ENCODE measurements at regions not wholly inside any gene's neighbourhood (a gene's known extent, or its start where the extent isn't known, plus 50 kb on each side); places are given as distances from the start of the nearest gene placed in this dataset.

DNA sequence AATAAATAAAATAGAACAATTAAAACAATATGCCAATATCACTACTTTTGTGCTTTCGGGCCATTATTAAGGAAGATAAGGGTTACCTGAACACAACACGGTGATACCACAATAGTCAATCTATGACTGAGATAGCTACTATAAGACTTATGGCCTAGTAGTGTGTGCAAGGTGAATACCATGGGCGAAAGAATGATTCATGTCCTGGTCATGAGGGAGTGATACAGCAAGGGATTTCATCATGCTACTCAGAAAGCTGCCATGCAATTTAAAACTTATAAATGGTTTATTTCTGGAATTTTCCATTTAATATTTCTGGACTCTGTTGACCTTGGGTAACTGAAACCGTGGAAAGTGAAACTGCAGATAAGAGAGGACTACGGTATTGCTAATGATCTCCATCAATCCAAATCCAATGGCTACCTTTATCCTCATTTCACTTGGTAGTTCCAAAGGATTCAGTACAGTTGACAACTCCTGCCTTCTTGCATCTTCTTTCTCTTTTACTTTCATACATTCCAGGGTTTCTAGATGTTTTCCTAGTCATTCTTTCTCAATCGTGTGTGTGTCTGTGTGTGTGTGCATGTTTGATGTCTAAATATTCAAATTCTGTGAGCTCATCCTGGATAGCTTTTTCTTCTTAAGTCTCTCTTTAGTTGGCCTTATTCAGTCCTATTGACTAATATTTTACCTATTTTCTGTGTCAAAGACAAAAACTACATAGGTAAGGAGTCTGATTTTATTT is 100.5 kb upstream of the MAGI2 start:
- no peak for DNase-seq
- ChIA-PET POLR2A (no interaction called here), CTCF (no interaction called here)
- Mint-ChIP-seq H3K4me1 (no peaks in the 10 kb centered on the region), H3K36me3 (ENCODE audit: low read depth) (no peaks in the 10 kb centered on the region), H3K27ac (no peak overlapping the region), H3K27me3 (no peaks in the 10 kb centered on the region), H3K4me3 (no peak overlapping the region), H3K9me3 (ENCODE audit: low read depth) (peaks cover 3% of the 10 kb centered on the region)
- intact Hi-C loops (cut with DNase I, micrococcal nuclease) = no loop called here
- ATAC-seq = no peak

DNA sequence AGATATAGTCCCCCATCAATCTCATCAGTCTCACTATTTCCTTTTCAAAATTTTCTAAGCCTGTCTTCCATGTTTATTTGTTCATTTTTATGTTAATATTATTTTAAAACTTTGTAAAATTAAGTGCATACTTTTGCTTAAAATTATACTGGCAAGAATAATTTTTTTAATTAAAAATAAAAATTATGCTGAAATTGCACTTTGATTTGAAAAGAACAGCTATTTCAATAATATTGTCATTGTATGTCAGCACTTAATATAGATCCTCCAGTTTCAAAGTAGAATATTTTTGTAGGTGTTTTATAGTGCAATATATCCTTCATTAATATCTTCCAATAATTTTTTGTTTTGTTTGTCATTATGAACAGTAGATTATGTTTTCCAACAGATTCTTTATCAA is 99.0 kb upstream of the MAGI2 start:
- intact Hi-C loops (cut with DNase I, micrococcal nuclease) = no loop called here
- no peak for DNase-seq
- H3K27me3 Mint-ChIP-seq = no peaks in the 10 kb centered on the region
- no peaks in the 10 kb centered on the region for H3K36me3 Mint-ChIP-seq (ENCODE audit: low read depth)
- ChIA-PET POLR2A (no interaction called here), CTCF (no interaction called here)
- H3K27ac Mint-ChIP-seq = no peak overlapping the region
- H3K4me1 Mint-ChIP-seq = no peaks in the 10 kb centered on the region
- H3K4me3 Mint-ChIP-seq = no peak overlapping the region
- H3K9me3 Mint-ChIP-seq (ENCODE audit: low read depth) = peaks cover 3% of the 10 kb centered on the region
- ATAC-seq = no peak

DNA sequence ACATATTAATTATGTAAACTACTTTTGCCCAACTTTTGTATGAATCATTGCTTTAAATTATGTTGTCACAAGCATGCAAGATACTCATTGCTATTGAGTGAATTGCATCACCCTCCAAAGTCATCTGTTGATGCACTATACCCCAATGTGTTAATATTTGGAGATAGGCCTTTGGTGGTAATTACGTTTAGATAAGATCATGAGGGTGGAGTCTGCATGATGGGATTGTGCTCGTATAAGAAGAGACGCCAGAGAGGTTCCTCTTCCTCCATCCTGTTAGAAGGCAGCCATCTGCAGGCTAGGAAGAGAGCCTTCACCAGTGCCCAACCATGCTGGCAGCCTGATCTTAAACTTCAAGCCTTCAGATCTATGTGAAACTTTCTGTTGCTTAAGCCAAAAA is 95.3 kb upstream of the MAGI2 start:
- intact Hi-C loops (cut with DNase I, micrococcal nuclease) = no loop called here
- H3K36me3 Mint-ChIP-seq (ENCODE audit: low read depth) = no peaks in the 10 kb centered on the region

DNA sequence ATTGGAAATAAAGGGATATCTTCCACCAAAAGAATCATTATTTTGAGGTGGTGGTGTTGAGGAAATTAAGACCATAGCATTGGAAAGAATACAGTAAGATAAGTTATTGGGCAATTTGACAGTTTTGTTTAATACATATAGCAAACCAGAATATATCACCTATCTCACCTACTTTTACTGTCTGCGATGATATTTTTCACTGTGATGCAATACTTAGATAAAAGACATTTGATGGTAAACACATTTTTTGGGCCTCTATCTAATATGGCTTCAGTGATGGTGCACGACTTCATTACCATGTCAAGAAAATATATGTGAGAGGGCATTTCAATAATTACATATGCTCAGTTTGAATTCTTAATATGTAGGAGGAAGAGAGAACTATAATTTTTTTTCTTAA is 93.7 kb upstream of the MAGI2 start:
- Mint-ChIP-seq H3K9me3 (ENCODE audit: low read depth) (peaks cover 3% of the 10 kb centered on the region), H3K36me3 (ENCODE audit: low read depth) (no peaks in the 10 kb centered on the region), H3K4me3 (no peak overlapping the region), H3K4me1 (no peaks in the 10 kb centered on the region), H3K27ac (no peak overlapping the region), H3K27me3 (no peaks in the 10 kb centered on the region)
- ChIA-PET POLR2A (no interaction called here), CTCF (no interaction called here)
- DNase-seq (no peak), ATAC-seq (no peak)
- intact Hi-C loops (cut with DNase I, micrococcal nuclease) = no loop called here

More for the DNA sequence above, 95.3 kb upstream of the MAGI2 start:
- CTCF ChIA-PET = no interaction called here
- no peak overlapping the region for H3K27ac Mint-ChIP-seq
- POLR2A ChIA-PET = no interaction called here
- no peaks in the 10 kb centered on the region for H3K4me1 Mint-ChIP-seq
- no peak overlapping the region for H3K4me3 Mint-ChIP-seq
- H3K27me3 Mint-ChIP-seq = no peaks in the 10 kb centered on the region
- no peak for ATAC-seq
- peaks cover 3% of the 10 kb centered on the region for H3K9me3 Mint-ChIP-seq (ENCODE audit: low read depth)
- DNase-seq = no peak

DNA sequence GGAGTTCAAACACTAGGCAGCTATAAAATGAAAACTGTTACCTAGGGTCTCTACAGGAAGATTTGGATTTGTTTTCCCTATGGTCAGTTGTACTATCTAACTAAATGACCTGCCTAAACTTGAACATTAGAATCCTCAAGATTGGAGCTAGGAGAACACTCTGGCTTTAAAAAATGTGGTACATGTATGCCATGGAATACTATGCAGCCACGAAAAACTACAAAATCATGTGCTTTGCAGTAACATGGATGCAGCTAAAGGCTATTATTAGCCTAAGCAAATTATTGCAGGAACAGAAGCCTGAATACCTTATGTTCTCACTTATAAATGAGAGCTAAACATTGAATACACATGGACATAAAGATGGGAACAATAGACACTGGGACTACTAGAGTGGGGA is 87.1 kb upstream of the MAGI2 start:
- H3K27ac Mint-ChIP-seq = no peak overlapping the region
- no peak for ATAC-seq
- DNase-seq = no peak
- peaks cover 3% of the 10 kb centered on the region for H3K9me3 Mint-ChIP-seq (ENCODE audit: low read depth)
- no peaks in the 10 kb centered on the region for H3K36me3 Mint-ChIP-seq (ENCODE audit: low read depth)
- CTCF ChIA-PET = no interaction called here
- no peaks in the 10 kb centered on the region for H3K4me1 Mint-ChIP-seq
- no peaks in the 10 kb centered on the region for H3K27me3 Mint-ChIP-seq
- intact Hi-C loops (cut with DNase I, micrococcal nuclease) = no loop called here
- POLR2A ChIA-PET = no interaction called here
- no peak overlapping the region for H3K4me3 Mint-ChIP-seq

DNA sequence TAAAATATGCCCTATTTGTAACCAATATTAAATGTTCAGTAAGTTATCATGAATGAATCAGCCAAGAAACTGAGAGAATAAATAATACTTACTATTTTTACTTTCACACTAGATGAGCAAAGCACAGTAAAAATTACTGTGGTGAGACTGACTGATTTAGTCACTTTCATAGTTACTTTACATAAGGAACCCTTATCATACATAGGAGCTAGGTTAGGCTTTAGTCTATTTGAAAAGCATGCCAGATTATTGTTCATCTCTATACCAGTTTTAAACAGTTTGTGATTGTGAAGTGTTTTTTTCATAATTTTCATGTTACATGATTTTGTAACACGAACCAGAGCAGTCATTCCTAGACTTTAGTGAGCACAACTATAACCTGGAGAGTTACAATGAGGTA is 80.7 kb upstream of the MAGI2 start:
- intact Hi-C loops (cut with DNase I, micrococcal nuclease) = no loop called here
- no peaks in the 10 kb centered on the region for H3K36me3 Mint-ChIP-seq (ENCODE audit: low read depth)
- ChIA-PET CTCF (no interaction called here), POLR2A (no interaction called here)
- H3K27me3 Mint-ChIP-seq = no peaks in the 10 kb centered on the region
- DNase-seq (no peak), ATAC-seq (no peak)
- no peak overlapping the region for H3K4me3 Mint-ChIP-seq
- H3K4me1 Mint-ChIP-seq = no peaks in the 10 kb centered on the region
- peaks cover 2% of the 10 kb centered on the region for H3K9me3 Mint-ChIP-seq (ENCODE audit: low read depth)
- no peak overlapping the region for H3K27ac Mint-ChIP-seq

DNA sequence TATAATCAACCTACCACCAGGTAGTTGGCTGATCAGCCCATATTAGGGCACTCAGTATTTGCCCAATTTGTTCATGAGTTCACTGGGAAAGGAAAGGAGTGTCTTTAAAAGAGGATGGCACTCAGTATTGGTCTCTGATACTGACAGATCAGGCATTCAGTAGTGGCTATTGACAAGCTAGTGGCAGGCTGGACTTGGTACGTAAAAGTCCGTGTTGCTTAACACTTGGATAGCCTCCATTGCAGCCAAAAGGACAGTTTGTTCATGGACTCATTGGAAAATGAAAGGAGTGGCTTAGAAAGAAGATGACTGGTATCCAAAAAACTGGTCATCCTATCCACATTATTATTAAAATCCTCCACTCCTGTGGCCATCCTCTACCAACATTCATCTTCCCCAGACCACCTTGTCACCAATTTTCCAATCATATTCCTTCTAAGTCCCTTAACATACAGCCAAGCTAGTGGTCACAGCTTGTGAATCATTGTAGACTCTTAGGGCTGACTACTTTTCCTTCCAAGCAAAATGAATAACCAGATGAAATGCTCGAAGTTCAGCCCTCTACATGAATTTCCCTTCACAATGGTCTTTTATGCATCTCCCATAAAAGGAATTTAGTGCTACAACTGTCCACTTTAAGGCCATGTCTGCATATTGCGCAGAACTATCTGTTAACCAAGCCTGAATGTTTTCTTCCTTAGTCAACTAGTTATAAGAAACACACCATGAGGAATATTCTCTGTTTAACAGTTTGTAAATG is 78.6 kb upstream of the MAGI2 start:
- POLR2A ChIA-PET = no interaction called here
- Mint-ChIP-seq H3K27me3 (no peaks in the 10 kb centered on the region), H3K27ac (no peak overlapping the region), H3K9me3 (ENCODE audit: low read depth) (peaks cover 2% of the 10 kb centered on the region), H3K4me1 (no peaks in the 10 kb centered on the region), H3K4me3 (no peak overlapping the region), H3K36me3 (ENCODE audit: low read depth) (no peaks in the 10 kb centered on the region)
- CTCF ChIA-PET = no interaction called here
- intact Hi-C loops (cut with DNase I, micrococcal nuclease) = no loop called here
- DNase-seq (no peak), ATAC-seq (no peak)

DNA sequence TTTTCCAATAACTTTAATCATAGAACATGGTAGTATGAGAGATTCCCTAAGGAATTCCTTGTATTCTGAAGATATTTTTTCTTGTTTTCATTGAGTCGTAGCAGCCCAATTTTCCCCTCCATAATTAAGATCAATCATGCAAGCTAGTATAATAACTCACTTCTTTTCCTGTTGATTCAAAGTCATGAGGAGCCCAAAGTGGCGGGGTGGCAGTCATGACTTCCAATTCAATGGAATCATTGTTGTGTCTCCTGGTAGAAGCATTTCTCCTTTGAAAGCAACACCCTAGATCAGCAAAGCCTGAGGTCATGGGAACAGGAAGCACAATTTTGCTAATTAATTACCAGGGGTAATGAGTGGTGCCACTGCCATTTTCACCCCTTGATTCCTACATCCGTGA is 77.6 kb upstream of the MAGI2 start:
- CTCF ChIA-PET = no interaction called here

DNA sequence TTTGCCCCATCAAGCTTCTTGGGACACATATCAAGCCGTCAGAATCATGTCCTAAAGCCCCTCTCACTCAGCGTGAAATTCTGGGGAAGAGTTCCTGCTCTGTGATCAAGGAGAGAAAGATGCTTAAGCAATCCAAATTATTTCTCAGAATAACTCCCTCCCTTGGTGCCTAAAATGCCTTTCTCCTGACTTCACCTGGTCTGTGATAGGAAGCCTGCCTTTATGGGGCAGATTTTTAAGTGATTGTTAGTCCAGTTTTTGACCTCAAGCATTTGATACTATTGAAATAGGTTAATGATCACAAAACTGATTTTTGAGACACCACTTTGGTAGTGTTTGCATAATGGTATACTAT is 76.4 kb upstream of the MAGI2 start:
- peaks cover 2% of the 10 kb centered on the region for H3K9me3 Mint-ChIP-seq (ENCODE audit: low read depth)
- H3K36me3 Mint-ChIP-seq (ENCODE audit: low read depth) = no peaks in the 10 kb centered on the region
- no peaks in the 10 kb centered on the region for H3K4me1 Mint-ChIP-seq
- DNase-seq = no peak
- H3K27me3 Mint-ChIP-seq = no peaks in the 10 kb centered on the region
- intact Hi-C loops (cut with DNase I, micrococcal nuclease) = no loop called here
- ChIA-PET CTCF (no interaction called here), POLR2A (no interaction called here)
- ATAC-seq = no peak
- no peak overlapping the region for H3K27ac Mint-ChIP-seq
- H3K4me3 Mint-ChIP-seq = no peak overlapping the region

More for the DNA sequence above, 77.6 kb upstream of the MAGI2 start:
- Mint-ChIP-seq H3K27ac (no peak overlapping the region), H3K36me3 (ENCODE audit: low read depth) (no peaks in the 10 kb centered on the region), H3K27me3 (no peaks in the 10 kb centered on the region), H3K4me1 (no peaks in the 10 kb centered on the region), H3K4me3 (no peak overlapping the region), H3K9me3 (ENCODE audit: low read depth) (peaks cover 2% of the 10 kb centered on the region)
- intact Hi-C loops (cut with DNase I, micrococcal nuclease) = no loop called here
- POLR2A ChIA-PET = no interaction called here
- ATAC-seq (no peak), DNase-seq (no peak)

DNA sequence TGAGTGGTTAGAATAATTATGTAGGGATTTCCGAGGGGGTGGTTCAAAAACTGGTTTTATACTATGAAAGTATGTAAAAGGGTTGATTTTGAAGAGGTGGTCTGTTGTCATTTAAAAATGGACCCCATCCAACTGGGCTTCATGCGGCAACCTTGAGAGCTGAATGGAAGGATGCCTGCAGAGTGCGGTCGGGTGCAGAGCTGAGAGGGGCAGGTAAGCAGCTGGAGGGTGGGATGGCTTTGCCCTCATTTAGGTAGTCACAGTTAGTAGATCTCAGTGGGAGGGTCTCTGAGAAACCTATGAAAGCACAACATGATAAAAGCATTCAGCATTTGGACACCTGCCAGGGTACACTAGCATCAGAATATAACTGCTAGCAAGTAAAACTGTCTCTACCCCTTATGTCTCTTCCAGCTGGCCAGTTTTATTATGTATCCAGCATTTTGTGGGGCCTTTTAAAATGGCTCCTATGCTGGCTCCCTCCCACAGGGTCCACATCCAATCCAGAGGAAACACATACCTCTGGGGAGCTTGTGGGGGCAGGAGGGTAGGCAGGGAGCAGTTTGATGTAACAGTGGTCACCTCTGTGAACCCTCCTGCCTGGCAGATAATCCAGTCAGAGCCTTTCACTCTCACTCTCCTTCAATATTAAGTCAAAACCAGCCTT is 75.9 kb upstream of the MAGI2 start:
- Mint-ChIP-seq H3K27me3 (no peaks in the 10 kb centered on the region), H3K4me1 (no peaks in the 10 kb centered on the region)

DNA sequence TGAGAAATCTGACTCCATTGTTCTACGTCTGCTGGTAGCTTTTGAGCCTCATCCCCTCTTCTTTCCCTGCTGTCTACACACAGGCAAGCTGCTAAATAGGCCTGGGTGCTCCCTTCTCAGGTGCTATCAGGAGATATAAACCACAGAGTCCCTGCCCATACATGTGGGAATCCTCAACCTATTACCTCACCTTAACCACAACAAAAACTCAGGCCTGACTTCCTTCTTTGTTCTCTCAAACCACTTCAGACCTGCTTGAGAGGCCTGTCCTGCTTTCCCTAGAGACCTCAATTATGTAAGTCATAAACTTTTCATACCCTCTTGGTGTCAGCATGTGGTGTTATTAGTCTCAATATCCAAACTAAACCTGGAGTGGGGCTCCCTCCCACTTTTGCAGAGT is 75.0 kb upstream of the MAGI2 start:
- H3K9me3 Mint-ChIP-seq (ENCODE audit: low read depth) = peaks cover 2% of the 10 kb centered on the region
- H3K27ac Mint-ChIP-seq = no peak overlapping the region
- no peaks in the 10 kb centered on the region for H3K4me1 Mint-ChIP-seq
- H3K36me3 Mint-ChIP-seq (ENCODE audit: low read depth) = no peaks in the 10 kb centered on the region
- ATAC-seq = no peak
- no peaks in the 10 kb centered on the region for H3K27me3 Mint-ChIP-seq
- no peak overlapping the region for H3K4me3 Mint-ChIP-seq
- intact Hi-C loops (cut with DNase I, micrococcal nuclease) = no loop called here
- ChIA-PET POLR2A (no interaction called here), CTCF (no interaction called here)
- no peak for DNase-seq

More for the DNA sequence above, 75.9 kb upstream of the MAGI2 start:
- POLR2A ChIA-PET = no interaction called here
- ATAC-seq = no peak
- CTCF ChIA-PET = no interaction called here
- Mint-ChIP-seq H3K36me3 (ENCODE audit: low read depth) (no peaks in the 10 kb centered on the region), H3K4me3 (no peak overlapping the region), H3K27ac (no peak overlapping the region), H3K9me3 (ENCODE audit: low read depth) (peaks cover 2% of the 10 kb centered on the region)
- intact Hi-C loops (cut with DNase I, micrococcal nuclease) = no loop called here
- DNase-seq = no peak

DNA sequence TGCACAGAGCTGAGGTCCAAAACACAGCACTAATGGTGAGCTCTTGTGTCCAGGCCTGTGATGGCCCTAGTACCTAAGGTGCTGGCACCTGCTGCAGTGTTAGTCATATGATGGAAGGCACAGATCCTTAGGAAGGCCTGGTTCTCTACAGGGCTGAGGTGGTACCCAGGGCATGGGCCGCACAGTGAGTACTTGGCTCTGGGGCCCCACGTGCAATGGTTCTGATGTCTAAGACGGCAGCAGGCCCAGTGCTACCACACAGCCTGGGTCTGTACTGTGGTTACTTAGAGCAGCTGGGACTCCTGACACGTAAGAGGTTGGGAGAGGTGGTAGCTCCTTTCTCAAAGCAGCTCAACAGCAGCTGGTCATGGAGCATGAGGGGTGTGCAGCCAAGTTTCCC is 70.6 kb upstream of the MAGI2 start:
- intact Hi-C loops (cut with DNase I, micrococcal nuclease) = no loop called here
- Mint-ChIP-seq H3K9me3 (ENCODE audit: low read depth) (no peaks in the 10 kb centered on the region), H3K27me3 (no peaks in the 10 kb centered on the region), H3K27ac (no peak overlapping the region), H3K4me3 (no peak overlapping the region), H3K4me1 (no peaks in the 10 kb centered on the region), H3K36me3 (ENCODE audit: low read depth) (no peaks in the 10 kb centered on the region)
- ChIA-PET CTCF (no interaction called here), POLR2A (no interaction called here)
- no peak for ATAC-seq
- DNase-seq = no peak

All from activated CD4-positive, alpha-beta T cell treated with anti-CD3 and anti-CD28 coated beads for 36 hours (primary cell).